ENCODE measurements at regions not wholly inside any gene's neighbourhood (a gene's known extent, or its start where the extent isn't known, plus 50 kb on each side); places are given as distances from the start of the nearest gene placed in this dataset.
"Not testable (repeated sequence)": the region's sequence is repeated elsewhere in the genome, so short reads cannot be mapped to it uniquely, and the experiment has no call there.

DNA sequence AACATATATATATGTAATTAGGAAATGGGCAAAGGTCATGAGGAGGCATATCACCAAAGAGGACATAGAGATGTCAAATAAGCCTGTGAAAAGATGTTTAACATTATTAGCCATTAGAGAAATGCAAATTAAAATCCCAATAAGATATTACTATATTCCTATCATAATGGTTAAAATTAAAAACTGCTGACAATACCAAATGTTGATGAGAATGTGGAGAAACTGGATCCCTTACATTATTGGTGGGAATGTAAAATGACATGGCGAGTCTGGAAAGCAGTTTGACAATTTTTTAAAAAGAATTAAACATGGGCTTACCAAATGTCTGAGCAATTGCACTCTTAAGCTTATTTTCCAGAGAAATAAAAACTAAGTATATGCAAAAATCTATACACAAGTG, 1821.6 kb upstream of the C9orf72 start:
- POLR2A ChIA-PET = no interaction called here
- Mint-ChIP-seq H3K27me3 (no peaks in the 10 kb centered on the region), H3K36me3 (ENCODE audit: low read depth) (no peaks in the 10 kb centered on the region), H3K4me3 (no peak overlapping the region), H3K4me1 (ENCODE audit: low read depth) (no peaks in the 10 kb centered on the region), H3K27ac (no peak overlapping the region), H3K9me3 (no peaks in the 10 kb centered on the region)
- intact Hi-C loops (cut with micrococcal nuclease) = no loop called here
- CTCF ChIA-PET = no interaction called here
- DNase-seq (no peak), ATAC-seq (no peak)
- TF ChIP-seq CTCF (IDR thresholded peaks at IDR 0.05) = no peak

GRCh38 chr9:29397148-29397547, 1823.9 kb upstream of the C9orf72 start:
- no peak for TF ChIP-seq CTCF (IDR thresholded peaks at IDR 0.05)
- H3K9me3 Mint-ChIP-seq = no peaks in the 10 kb centered on the region
- DNase-seq (no peak), ATAC-seq (no peak)
- ChIA-PET POLR2A (no interaction called here), CTCF (no interaction called here)
- no peak overlapping the region for H3K27ac Mint-ChIP-seq
- no peak overlapping the region for H3K4me3 Mint-ChIP-seq
- no peaks in the 10 kb centered on the region for H3K36me3 Mint-ChIP-seq (ENCODE audit: low read depth)
- no peaks in the 10 kb centered on the region for H3K27me3 Mint-ChIP-seq
- intact Hi-C loops (cut with micrococcal nuclease) = no loop called here
- no peaks in the 10 kb centered on the region for H3K4me1 Mint-ChIP-seq (ENCODE audit: low read depth)

- peaks cover 8% of the 10 kb centered on the region for H3K9me3 Mint-ChIP-seq
- no peaks in the 10 kb centered on the region for H3K36me3 Mint-ChIP-seq (ENCODE audit: low read depth)
- intact Hi-C loops (cut with micrococcal nuclease) = no loop called here
- DNase-seq (no peak), ATAC-seq (no peak)
- H3K4me3 Mint-ChIP-seq = no peak overlapping the region
- H3K27ac Mint-ChIP-seq = no peak overlapping the region
- H3K4me1 Mint-ChIP-seq (ENCODE audit: low read depth) = no peaks in the 10 kb centered on the region
- TF ChIP-seq CTCF (IDR thresholded peaks at IDR 0.05) = no peak
- POLR2A ChIA-PET = no interaction called here
- no peaks in the 10 kb centered on the region for H3K27me3 Mint-ChIP-seq
- CTCF ChIA-PET = no interaction called here
Observed at GRCh38 chr9:29416204-29416603, 1842.9 kb upstream of the C9orf72 start.

DNA sequence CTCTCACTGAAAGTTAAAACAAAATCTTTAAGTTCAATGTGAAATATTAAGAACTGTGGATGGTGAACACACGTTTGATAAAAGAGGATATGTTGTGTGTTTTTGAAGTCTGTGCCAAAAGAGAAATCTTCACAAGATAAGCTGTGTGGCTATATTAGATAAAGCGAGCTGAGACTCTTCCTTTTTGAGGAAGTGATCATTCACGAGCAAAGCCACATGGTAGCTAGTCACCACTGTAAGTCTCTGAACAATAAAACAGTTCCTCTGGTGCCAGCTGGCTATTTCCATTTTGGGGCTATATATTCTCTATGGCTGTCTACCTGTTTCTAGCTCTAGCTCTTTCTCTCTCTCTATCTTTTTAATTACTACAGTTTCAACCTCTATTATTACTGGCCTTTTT, 1849.2 kb upstream of the C9orf72 start:
- Mint-ChIP-seq H3K36me3 (ENCODE audit: low read depth) (no peaks in the 10 kb centered on the region), H3K4me1 (ENCODE audit: low read depth) (no peaks in the 10 kb centered on the region), H3K27ac (no peak overlapping the region), H3K4me3 (no peak overlapping the region), H3K9me3 (peaks cover 5% of the 10 kb centered on the region), H3K27me3 (no peaks in the 10 kb centered on the region)
- CTCF ChIA-PET = interaction anchor here (1.6 kb wide), 1 partner anchor 12 kb away, joined by 5 read pairs; no protein-coding TSS in a partner anchor
- ATAC-seq = no peak
- intact Hi-C loops (cut with micrococcal nuclease) = no loop called here
- POLR2A ChIA-PET = no interaction called here
- no peak for TF ChIP-seq CTCF (IDR thresholded peaks at IDR 0.05)
- no peak for DNase-seq

DNA sequence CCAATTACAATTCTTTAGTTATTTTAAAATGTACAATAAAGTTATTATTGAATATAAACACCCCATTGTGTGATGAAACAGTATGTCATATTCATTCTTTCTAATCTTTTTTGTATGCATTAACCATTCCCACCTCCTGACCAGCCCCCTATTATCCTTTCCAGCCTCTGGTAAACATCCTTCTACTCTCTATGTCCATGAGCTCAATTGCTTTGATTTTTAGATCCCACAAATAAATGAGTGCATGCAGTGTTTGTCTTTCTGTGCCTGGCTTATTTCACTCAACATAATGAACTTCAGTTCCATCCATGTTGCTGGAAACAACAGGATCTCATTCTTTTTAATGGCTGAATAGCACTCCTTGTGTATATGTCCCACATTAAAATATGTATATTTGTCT, 1858.9 kb upstream of the C9orf72 start:
- CTCF ChIA-PET = no interaction called here
- no peaks in the 10 kb centered on the region for H3K36me3 Mint-ChIP-seq (ENCODE audit: low read depth)
- ATAC-seq (no peak), DNase-seq (no peak)
- H3K4me1 Mint-ChIP-seq (ENCODE audit: low read depth) = no peaks in the 10 kb centered on the region
- POLR2A ChIA-PET = no interaction called here
- no peaks in the 10 kb centered on the region for H3K27me3 Mint-ChIP-seq
- peaks cover 11% of the 10 kb centered on the region for H3K9me3 Mint-ChIP-seq
- H3K4me3 Mint-ChIP-seq = no peak overlapping the region
- intact Hi-C loops (cut with micrococcal nuclease) = no loop called here
- H3K27ac Mint-ChIP-seq = no peak overlapping the region
- no peak for TF ChIP-seq CTCF (IDR thresholded peaks at IDR 0.05)

- H3K4me1 Mint-ChIP-seq (ENCODE audit: low read depth); H3K36me3 Mint-ChIP-seq (ENCODE audit: low read depth); POLR2A ChIA-PET; CTCF ChIA-PET; H3K27me3 Mint-ChIP-seq; DNase-seq; H3K27ac Mint-ChIP-seq; ATAC-seq; intact Hi-C loops (cut with micrococcal nuclease); H3K4me3 Mint-ChIP-seq: not testable (repeated sequence)
- H3K9me3 Mint-ChIP-seq = peaks cover 11% of the 10 kb centered on the region
Observed at GRCh38 chr9:29432656-29433055, 1859.4 kb upstream of the C9orf72 start.
